ENCODE measurements at regions not wholly inside any gene's neighbourhood (a gene's known extent, or its start where the extent isn't known, plus 50 kb on each side); places are given as distances from the start of the nearest gene placed in this dataset.

DNA sequence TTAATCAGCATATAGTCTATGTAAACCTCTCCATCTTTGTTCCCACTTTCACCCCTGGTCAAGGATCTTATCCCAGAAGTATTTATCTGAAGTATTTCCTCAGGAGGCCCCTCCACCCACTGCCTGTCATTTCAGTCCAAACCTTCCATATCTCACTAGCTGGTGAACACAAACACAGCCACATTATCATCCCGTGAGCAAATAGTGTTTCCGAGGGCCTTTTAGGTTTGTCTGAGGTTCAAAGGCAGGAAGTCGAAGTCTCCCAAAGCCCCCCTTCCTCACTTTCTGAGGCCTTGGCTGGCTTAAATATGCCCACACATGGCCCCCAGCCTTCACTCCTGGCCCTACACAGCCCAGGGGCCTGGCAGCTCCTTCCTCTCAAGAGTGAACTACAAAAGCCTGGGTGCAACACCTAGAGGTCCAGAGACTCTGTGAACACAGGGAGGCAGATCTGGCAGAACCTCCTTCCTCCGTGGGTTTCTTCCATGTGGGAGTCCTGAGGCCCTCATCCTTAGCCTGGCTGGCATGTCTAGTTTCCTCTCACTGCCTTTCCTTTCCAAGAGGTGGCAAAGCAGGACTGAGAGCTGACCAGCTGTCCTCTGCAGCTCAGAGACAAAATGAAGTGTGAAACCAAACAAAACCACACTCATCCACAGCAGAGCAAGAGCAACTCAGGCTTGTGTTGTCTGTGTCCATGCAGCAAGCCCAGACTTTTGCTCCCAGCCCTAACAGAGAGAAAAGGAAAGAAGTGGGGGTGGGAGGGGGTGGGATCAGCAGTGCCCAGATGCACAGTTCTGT is 264.2 kb downstream of the SS18 start (continued):
- TF ChIP-seq RCOR1 (IDR thresholded peaks at IDR 0.05; ENCODE audit: insufficient replicate concordance, low read length), result no peak
- TF ChIP-seq SMC3 (IDR thresholded peaks at IDR 0.05; ENCODE audit: low read depth, low read length), result no peak

DNA sequence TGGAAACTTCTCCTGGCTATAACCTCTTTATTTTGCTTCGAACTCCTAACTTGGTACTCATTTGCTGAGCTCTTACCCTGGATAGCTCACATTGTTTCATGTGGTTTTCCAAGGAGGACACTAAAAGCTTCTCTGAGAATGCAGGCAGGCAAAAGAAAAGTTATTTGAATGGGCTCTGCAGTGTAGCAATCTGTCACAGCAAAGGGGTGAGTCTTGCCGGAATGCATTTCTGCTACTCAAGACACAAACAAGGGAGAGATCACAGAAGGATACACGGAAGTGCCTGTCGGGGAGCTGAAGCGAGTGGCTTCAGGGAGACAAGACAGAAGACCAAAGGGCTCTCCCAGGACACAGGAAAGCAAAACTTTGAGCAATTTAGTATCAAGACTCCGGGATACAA is 265.4 kb downstream of the SS18 start:
- DNase-seq, result no peak
- no peak overlapping the region for H3K27ac ChIP-seq (ENCODE audit: insufficient read depth, low read length)
- no peak overlapping the region for H3K4me3 ChIP-seq (ENCODE audit: insufficient read depth, low read depth, low read length)
- peaks cover 10% of the 10 kb centered on the region for H3K4me1 ChIP-seq (ENCODE audit: control insufficient read depth, insufficient read depth, low read length)
- H2BK120ac ChIP-seq (ENCODE audit: low read depth, low read length), result no peak overlapping the region
- intact Hi-C loops (cut with micrococcal nuclease) (no loop called here), dilution Hi-C loops (cut with HindIII; ENCODE audit: low sequenced_read_pairs, unreplicated experiment) (no loop called here), in situ Hi-C loops (cut with MboI; ENCODE audit: low sequenced_read_pairs) (loop anchor here (25.0 kb wide), 2 partner anchors 263 to 463 kb away; partner anchors contain the start of gene ZNF521)
- H2AFZ ChIP-seq (replicated peaks; ENCODE audit: low read length, poor library complexity), result peak overlapping the region; percentile 25
- no peaks in the 10 kb centered on the region for H3K9me3 ChIP-seq (ENCODE audit: control insufficient read depth, insufficient read depth, low read length)
- H2BK15ac ChIP-seq (ENCODE audit: low read depth, low read length), result no peak overlapping the region
- no peak overlapping the region for H2BK5ac ChIP-seq (ENCODE audit: low read depth, low read length, poor library complexity, severe bottlenecking)
- no peak overlapping the region for H2BK20ac ChIP-seq (ENCODE audit: low read depth, low read length)
- H3K4ac ChIP-seq (ENCODE audit: low read depth, low read length), result no peak overlapping the region
- no TSS peak for BruUV-seq (replicated peaks)
- H3K36me3 ChIP-seq (ENCODE audit: control insufficient read depth, insufficient read depth, low read length), result no peaks in the 10 kb centered on the region
- no peak overlapping the region for H3K18ac ChIP-seq (ENCODE audit: low read depth, low read length)
- no peak overlapping the region for H4K91ac ChIP-seq (ENCODE audit: insufficient read depth, low read depth, low read length)
- no peak overlapping the region for H2AK5ac ChIP-seq (ENCODE audit: low read depth, low read length)
- H3K79me1 ChIP-seq (ENCODE audit: low read depth in 1 of 2, low read length in 2 of 2), result no peaks in the 10 kb centered on the region
- ChIA-PET CTCF (interaction anchor here (0.9 kb wide), 1 partner anchor 9 kb away, joined by 5 read pairs; no protein-coding TSS in a partner anchor), POLR2A (ENCODE audit: unreplicated experiment) (no interaction called here)
- WGBS, 2 experiments (ENCODE audit: extremely low coverage in 2 of 2, insufficient read length in 1 of 2), result no CpG with 5 or more reads among the region's 6 CpGs
- H4K20me1 ChIP-seq (ENCODE audit: insufficient read depth, low read length), result no peaks in the 10 kb centered on the region
- H3K56ac ChIP-seq (ENCODE audit: extremely low read depth, insufficient read depth, low read length), result no peak overlapping the region
- no peak for ATAC-seq (ENCODE audit: low read depth)
- H3K14ac ChIP-seq (replicated peaks; ENCODE audit: low read depth, low read length), result no peak overlapping the region
- no peak overlapping the region for H4K8ac ChIP-seq (ENCODE audit: low read depth in 2 of 2, low read length in 2 of 2)
- peaks cover 4% of the 10 kb centered on the region; the same call in 1 of the 2 replicates for H3K27me3 ChIP-seq (ENCODE audit: control insufficient read depth, insufficient read depth, low read length)
- 0 out of 2 replicates have a peak, but pooled peaks cover 10% of the 10 kb centered on the region for H3K9me1 ChIP-seq (ENCODE audit: insufficient read depth, low read length)
- H2AK9ac ChIP-seq (replicated peaks; ENCODE audit: low read depth, low read length, poor library complexity), result no peak overlapping the region
- no peak overlapping the region for H3K23ac ChIP-seq (ENCODE audit: low read depth, low read length)
- H3K9ac ChIP-seq (ENCODE audit: low read depth, low read length), result no peak overlapping the region
- H4K5ac ChIP-seq (ENCODE audit: low read depth, low read length), result peak overlapping the region; percentile 60; the same call in 1 of the 2 replicates
- H3K4me2 ChIP-seq (ENCODE audit: low read depth, low read length), result peak overlapping the region; percentile 47
- TF ChIP-seq MAFK (IDR thresholded peaks at IDR 0.05; ENCODE audit: low read depth, low read length), result no peak
- TF ChIP-seq MXI1 (IDR thresholded peaks at IDR 0.05; ENCODE audit: borderline replicate concordance, low read depth, low read length), result no peak
- TF ChIP-seq NFE2L2 (IDR thresholded peaks at IDR 0.05; ENCODE audit: low read depth, low read length), result no peak
- no peak for TF ChIP-seq FOS (IDR thresholded peaks at IDR 0.05; ENCODE audit: low read depth, low read length)
- TF ChIP-seq RAD21 (IDR thresholded peaks at IDR 0.05; ENCODE audit: low read length), result no peak
- TF ChIP-seq CHD1 (IDR thresholded peaks at IDR 0.05; ENCODE audit: low read depth, low read length), result no peak
- no peak for TF ChIP-seq RCOR1 (IDR thresholded peaks at IDR 0.05; ENCODE audit: insufficient replicate concordance, low read length)
- TF ChIP-seq, protein P1, sequence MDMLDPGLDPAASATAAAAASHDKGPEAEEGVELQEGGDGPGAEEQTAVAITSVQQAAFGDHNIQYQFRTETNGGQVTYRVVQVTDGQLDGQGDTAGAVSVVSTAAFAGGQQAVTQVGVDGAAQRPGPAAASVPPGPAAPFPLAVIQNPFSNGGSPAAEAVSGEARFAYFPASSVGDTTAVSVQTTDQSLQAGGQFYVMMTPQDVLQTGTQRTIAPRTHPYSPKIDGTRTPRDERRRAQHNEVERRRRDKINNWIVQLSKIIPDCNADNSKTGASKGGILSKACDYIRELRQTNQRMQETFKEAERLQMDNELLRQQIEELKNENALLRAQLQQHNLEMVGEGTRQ (IDR thresholded peaks at IDR 0.05; ENCODE audit: low read depth, low read length), result no peak
- no peak for TF ChIP-seq MAZ (IDR thresholded peaks at IDR 0.05; ENCODE audit: borderline replicate concordance, low read depth, low read length)
- no peak for TF ChIP-seq POLR2A (IDR thresholded peaks at IDR 0.05; ENCODE audit: low read depth, low read length)
- TF ChIP-seq RFX5 (IDR thresholded peaks at IDR 0.05; ENCODE audit: low read depth, low read length), result no peak
- TF ChIP-seq, protein P2, sequence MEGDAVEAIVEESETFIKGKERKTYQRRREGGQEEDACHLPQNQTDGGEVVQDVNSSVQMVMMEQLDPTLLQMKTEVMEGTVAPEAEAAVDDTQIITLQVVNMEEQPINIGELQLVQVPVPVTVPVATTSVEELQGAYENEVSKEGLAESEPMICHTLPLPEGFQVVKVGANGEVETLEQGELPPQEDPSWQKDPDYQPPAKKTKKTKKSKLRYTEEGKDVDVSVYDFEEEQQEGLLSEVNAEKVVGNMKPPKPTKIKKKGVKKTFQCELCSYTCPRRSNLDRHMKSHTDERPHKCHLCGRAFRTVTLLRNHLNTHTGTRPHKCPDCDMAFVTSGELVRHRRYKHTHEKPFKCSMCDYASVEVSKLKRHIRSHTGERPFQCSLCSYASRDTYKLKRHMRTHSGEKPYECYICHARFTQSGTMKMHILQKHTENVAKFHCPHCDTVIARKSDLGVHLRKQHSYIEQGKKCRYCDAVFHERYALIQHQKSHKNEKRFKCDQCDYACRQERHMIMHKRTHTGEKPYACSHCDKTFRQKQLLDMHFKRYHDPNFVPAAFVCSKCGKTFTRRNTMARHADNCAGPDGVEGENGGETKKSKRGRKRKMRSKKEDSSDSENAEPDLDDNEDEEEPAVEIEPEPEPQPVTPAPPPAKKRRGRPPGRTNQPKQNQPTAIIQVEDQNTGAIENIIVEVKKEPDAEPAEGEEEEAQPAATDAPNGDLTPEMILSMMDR (conservative IDR thresholded peaks at IDR 0.05; ENCODE audit: low read depth, low read length), result no peak
- TF ChIP-seq SMC3 (IDR thresholded peaks at IDR 0.05; ENCODE audit: low read depth, low read length), result no peak

All from IMR-90 (cell line).